ENCODE measurements at regions not wholly inside any gene's neighbourhood (a gene's known extent, or its start where the extent isn't known, plus 50 kb on each side); places are given as distances from the start of the nearest gene placed in this dataset.
A peak's percentile ranks its signal among the peaks of the same experiment; 100 is the strongest.

- no peak for DNase-seq (ENCODE audit: low read depth)
- TF ChIP-seq, protein P1, sequence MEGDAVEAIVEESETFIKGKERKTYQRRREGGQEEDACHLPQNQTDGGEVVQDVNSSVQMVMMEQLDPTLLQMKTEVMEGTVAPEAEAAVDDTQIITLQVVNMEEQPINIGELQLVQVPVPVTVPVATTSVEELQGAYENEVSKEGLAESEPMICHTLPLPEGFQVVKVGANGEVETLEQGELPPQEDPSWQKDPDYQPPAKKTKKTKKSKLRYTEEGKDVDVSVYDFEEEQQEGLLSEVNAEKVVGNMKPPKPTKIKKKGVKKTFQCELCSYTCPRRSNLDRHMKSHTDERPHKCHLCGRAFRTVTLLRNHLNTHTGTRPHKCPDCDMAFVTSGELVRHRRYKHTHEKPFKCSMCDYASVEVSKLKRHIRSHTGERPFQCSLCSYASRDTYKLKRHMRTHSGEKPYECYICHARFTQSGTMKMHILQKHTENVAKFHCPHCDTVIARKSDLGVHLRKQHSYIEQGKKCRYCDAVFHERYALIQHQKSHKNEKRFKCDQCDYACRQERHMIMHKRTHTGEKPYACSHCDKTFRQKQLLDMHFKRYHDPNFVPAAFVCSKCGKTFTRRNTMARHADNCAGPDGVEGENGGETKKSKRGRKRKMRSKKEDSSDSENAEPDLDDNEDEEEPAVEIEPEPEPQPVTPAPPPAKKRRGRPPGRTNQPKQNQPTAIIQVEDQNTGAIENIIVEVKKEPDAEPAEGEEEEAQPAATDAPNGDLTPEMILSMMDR (conservative IDR thresholded peaks at IDR 0.05; ENCODE audit: low read depth, low read length) = no peak
- peak overlapping the region; percentile 76 for H3K4me3 ChIP-seq (ENCODE audit: low read depth, low read length)
Observed at GRCh38 chr7:114086537-114086913, 167.7 kb upstream of the PPP1R3A start.

- TF ChIP-seq, protein P1 (conservative IDR thresholded peaks at IDR 0.05; ENCODE audit: low read depth, low read length) = no peak
- DNase-seq (ENCODE audit: low read depth) = peak; percentile 66
- H3K4me3 ChIP-seq (ENCODE audit: low read depth, low read length) = peak overlapping the region; percentile 76
Observed at GRCh38 chr7:114085592-114086501, 167.0 kb upstream of the PPP1R3A start.

DNA sequence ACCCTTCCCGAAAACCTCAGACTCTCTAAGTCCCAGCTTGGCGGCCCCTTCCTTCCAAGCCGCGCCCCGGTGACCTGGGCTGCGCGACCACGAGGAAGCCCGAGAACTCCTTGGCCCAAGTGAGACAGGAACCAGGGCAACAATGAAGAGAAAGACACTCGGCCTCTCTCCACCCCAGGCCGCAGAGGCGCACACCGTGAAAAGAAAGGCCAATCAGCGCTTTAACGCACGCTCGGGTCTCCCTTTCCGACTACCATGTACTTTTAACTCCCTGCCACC is 166.4 kb upstream of the PPP1R3A start:
- DNase-seq (ENCODE audit: low read depth) = no peak
- TF ChIP-seq, protein P1 (conservative IDR thresholded peaks at IDR 0.05; ENCODE audit: low read depth, low read length) = no peak
- H3K4me3 ChIP-seq (ENCODE audit: low read depth, low read length) = peak overlapping the region; percentile 76

GRCh38 chr7:114084472-114085312 is 165.9 kb upstream of the PPP1R3A start:
- H3K4me3 ChIP-seq (ENCODE audit: low read depth, low read length) = peak overlapping the region; percentile 76
- DNase-seq (ENCODE audit: low read depth) = peak; percentile 25
- TF ChIP-seq, protein P1 (conservative IDR thresholded peaks at IDR 0.05; ENCODE audit: low read depth, low read length) = no peak

- TF ChIP-seq, protein P1 (conservative IDR thresholded peaks at IDR 0.05; ENCODE audit: low read depth, low read length) = no peak
- peak; percentile 30 for DNase-seq (ENCODE audit: low read depth)
- H3K4me3 ChIP-seq (ENCODE audit: low read depth, low read length) = peak overlapping the region; percentile 76
Observed at GRCh38 chr7:114084002-114084471, 165.2 kb upstream of the PPP1R3A start.

GRCh38 chr7:114083166-114084001 is 164.6 kb upstream of the PPP1R3A start:
- H3K4me3 ChIP-seq (ENCODE audit: low read depth, low read length) = peak overlapping the region; percentile 76
- no peak for DNase-seq (ENCODE audit: low read depth)
- TF ChIP-seq, protein P1 (conservative IDR thresholded peaks at IDR 0.05; ENCODE audit: low read depth, low read length) = no peak
